ENCODE measurements at regions not wholly inside any gene's neighbourhood (a gene's known extent, or its start where the extent isn't known, plus 50 kb on each side); places are given as distances from the start of the nearest gene placed in this dataset.
A peak's percentile ranks its signal among the peaks of the same experiment; 100 is the strongest.

DNA sequence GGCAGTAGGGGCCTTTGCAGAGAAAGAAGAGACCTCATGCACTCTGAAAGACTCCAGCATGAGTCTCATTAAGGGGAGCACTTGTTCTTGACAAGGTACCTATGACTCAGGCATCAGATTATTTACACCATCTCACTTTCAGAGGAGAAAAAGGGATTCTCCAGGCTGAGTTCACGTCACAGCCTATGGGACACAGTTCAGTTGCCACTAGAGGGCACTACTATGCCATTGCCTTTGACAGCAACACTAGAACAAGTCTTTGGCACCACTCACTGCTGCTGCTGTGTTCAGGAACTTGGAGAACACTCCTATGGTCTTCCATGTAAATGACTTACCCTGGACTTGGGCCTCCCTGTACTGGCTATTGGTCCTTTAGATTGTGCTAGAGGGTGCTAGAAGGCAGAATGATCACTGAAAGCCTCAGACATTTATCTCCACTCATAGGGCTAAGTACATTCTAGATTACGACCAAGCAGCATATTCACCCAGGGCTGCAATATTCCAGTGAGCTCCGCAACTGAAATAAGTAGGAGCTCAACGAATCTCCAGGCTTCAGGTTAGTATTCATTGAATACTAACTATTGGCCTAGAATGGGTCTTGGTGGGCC lies 225.1 kb upstream of the CA10 start:
- Histone ChIP-seq H3K4ac (ENCODE audit: low read depth, low read length) (no peak overlapping the region), H2BK15ac (ENCODE audit: low read depth, low read length) (no peak overlapping the region), H2BK20ac (ENCODE audit: low read depth, low read length) (no peak overlapping the region), H2BK120ac (ENCODE audit: low read depth, low read length) (no peak overlapping the region), H4K91ac (ENCODE audit: insufficient read depth, low read depth, low read length) (no peak overlapping the region), H3K56ac (ENCODE audit: extremely low read depth, insufficient read depth, low read length) (no peak overlapping the region), H3K27ac (ENCODE audit: insufficient read depth, low read length) (no peak overlapping the region), H3K27me3 (ENCODE audit: control insufficient read depth, insufficient read depth, low read length) (no peaks in the 10 kb centered on the region), H3K36me3 (ENCODE audit: control insufficient read depth, insufficient read depth, low read length) (no peaks in the 10 kb centered on the region), H3K9me1 (ENCODE audit: insufficient read depth, low read length) (no peaks in the 10 kb centered on the region), H3K18ac (ENCODE audit: low read depth, low read length) (no peak overlapping the region), H3K4me3 (ENCODE audit: insufficient read depth, low read depth, low read length) (no peak overlapping the region), H3K4me1 (ENCODE audit: control insufficient read depth, insufficient read depth, low read length) (no peaks in the 10 kb centered on the region), H4K20me1 (ENCODE audit: insufficient read depth, low read length) (no peaks in the 10 kb centered on the region), H3K4me2 (ENCODE audit: low read depth, low read length) (no peak overlapping the region), H3K9ac (ENCODE audit: low read depth, low read length) (no peak overlapping the region), H3K9me3 (ENCODE audit: control insufficient read depth, insufficient read depth, low read length) (peaks cover 18% of the 10 kb centered on the region), H2AK5ac (ENCODE audit: low read depth, low read length) (no peak overlapping the region), H2BK5ac (ENCODE audit: low read depth, low read length, poor library complexity, severe bottlenecking) (no peak overlapping the region), H3K14ac (replicated peaks; ENCODE audit: low read depth, low read length) (no peak overlapping the region), H3K79me1 (ENCODE audit: low read depth in 1 of 2, low read length in 2 of 2) (no peaks in the 10 kb centered on the region), H4K5ac (ENCODE audit: low read depth, low read length) (no peak overlapping the region), H2AK9ac (replicated peaks; ENCODE audit: low read depth, low read length, poor library complexity) (no peak overlapping the region), H4K8ac (ENCODE audit: low read depth in 2 of 2, low read length in 2 of 2) (no peak overlapping the region), H2AFZ (replicated peaks; ENCODE audit: low read length, poor library complexity) (no peak overlapping the region), H3K23ac (ENCODE audit: low read depth, low read length) (no peak overlapping the region)
- in situ Hi-C loops (cut with MboI; ENCODE audit: low sequenced_read_pairs) = no loop called here
- POLR2A ChIA-PET (ENCODE audit: unreplicated experiment) = no interaction called here
- intact Hi-C loops (cut with micrococcal nuclease) = no loop called here
- dilution Hi-C loops (cut with HindIII; ENCODE audit: low sequenced_read_pairs, unreplicated experiment) = no loop called here
- no CpG with 5 or more reads among the region's 4 CpGs for WGBS, 2 experiments (ENCODE audit: extremely low coverage in 2 of 2, insufficient read length in 1 of 2)
- CTCF ChIA-PET = interaction anchor here (0.6 kb wide), 1 partner anchor 94 kb away, joined by 6 read pairs; no protein-coding TSS in a partner anchor
- DNase-seq = peak; percentile 0
- TF ChIP-seq SMC3 (IDR thresholded peaks at IDR 0.05; ENCODE audit: low read depth, low read length) (no peak), RCOR1 (IDR thresholded peaks at IDR 0.05; ENCODE audit: insufficient replicate concordance, low read length) (no peak), CHD1 (IDR thresholded peaks at IDR 0.05; ENCODE audit: low read depth, low read length) (no peak), RFX5 (IDR thresholded peaks at IDR 0.05; ENCODE audit: low read depth, low read length) (no peak), BHLHE40 (IDR thresholded peaks at IDR 0.05; ENCODE audit: low read depth, low read length) (no peak), MAZ (IDR thresholded peaks at IDR 0.05; ENCODE audit: borderline replicate concordance, low read depth, low read length) (no peak), POLR2A (IDR thresholded peaks at IDR 0.05; ENCODE audit: low read depth, low read length) (no peak), CEBPB (IDR thresholded peaks at IDR 0.05; ENCODE audit: low read depth, low read length) (no peak)
- TF ChIP-seq, protein P1, sequence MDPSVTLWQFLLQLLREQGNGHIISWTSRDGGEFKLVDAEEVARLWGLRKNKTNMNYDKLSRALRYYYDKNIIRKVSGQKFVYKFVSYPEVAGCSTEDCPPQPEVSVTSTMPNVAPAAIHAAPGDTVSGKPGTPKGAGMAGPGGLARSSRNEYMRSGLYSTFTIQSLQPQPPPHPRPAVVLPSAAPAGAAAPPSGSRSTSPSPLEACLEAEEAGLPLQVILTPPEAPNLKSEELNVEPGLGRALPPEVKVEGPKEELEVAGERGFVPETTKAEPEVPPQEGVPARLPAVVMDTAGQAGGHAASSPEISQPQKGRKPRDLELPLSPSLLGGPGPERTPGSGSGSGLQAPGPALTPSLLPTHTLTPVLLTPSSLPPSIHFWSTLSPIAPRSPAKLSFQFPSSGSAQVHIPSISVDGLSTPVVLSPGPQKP (IDR thresholded peaks at IDR 0.05; ENCODE audit: borderline replicate concordance, low read depth, low read length) = no peak
- TF ChIP-seq, protein P2, sequence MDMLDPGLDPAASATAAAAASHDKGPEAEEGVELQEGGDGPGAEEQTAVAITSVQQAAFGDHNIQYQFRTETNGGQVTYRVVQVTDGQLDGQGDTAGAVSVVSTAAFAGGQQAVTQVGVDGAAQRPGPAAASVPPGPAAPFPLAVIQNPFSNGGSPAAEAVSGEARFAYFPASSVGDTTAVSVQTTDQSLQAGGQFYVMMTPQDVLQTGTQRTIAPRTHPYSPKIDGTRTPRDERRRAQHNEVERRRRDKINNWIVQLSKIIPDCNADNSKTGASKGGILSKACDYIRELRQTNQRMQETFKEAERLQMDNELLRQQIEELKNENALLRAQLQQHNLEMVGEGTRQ (IDR thresholded peaks at IDR 0.05; ENCODE audit: low read depth, low read length) = no peak
- no peak for ATAC-seq (ENCODE audit: low read depth)
- no TSS peak for BruUV-seq (replicated peaks)

Data from IMR-90 (cell line).